GM13977 (cell line): ENCODE measurements at regions not wholly inside any gene's neighbourhood (a gene's known extent, or its start where the extent isn't known, plus 50 kb on each side); places are given as distances from the start of the nearest gene placed in this dataset.

Experiments
- DNase-seq: peaks from one replicate; pipeline ENCODE4 v3.0.0; 2012; ENCODE audit warnings: low spot score
- CTCF ChIP-seq: IDR thresholded peaks from 2 replicates; pipeline ENCODE4 v1.5.1; 2012; ENCODE audit warnings: mild to moderate bottlenecking, control low read depth; ENCODE audit not compliant: insufficient read depth; ENCODE audit errors: extremely low read depth, missing control alignments
- in situ Hi-C: fragments of 300-500 bp; cut with MboI; formaldehyde crosslinking; loops from one replicate; pipeline ENCODE4 v1.12.0; 2022; ENCODE audit warnings: low sequenced_read_pairs, low pct_unique_long_range_greater_than_20kb, mixed read lengths, inconsistent platforms; ENCODE audit not compliant: unreplicated experiment

DNA sequence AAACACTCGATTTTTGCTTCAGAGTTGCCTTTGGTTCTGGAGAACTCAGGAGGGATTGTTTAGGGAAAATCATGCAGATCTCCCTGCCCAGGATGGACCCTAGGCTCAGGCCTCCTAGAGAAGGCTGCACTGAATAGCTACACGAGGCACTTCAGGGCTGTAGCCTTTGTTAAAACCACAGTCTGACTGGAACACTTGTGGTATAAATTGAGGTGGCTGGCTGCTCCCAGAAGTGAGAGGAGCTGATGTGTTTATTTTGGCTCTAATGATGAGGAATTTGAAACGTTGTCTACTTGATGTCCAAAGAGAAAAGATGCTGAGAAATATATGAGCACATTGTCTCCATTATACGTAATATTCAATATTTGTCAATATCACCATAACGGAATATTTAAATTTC is 762.1 kb upstream of the ARGLU1 start:
- in situ Hi-C loops: no loop called here
- DNase-seq: no peak
- no peak for TF ChIP-seq CTCF

GRCh38 chr13:107324416-107325204 is 756.7 kb upstream of the ARGLU1 start:
- in situ Hi-C loops: no loop called here

GRCh38 chr13:107322228-107322627 is 754.3 kb upstream of the ARGLU1 start:
- no peak for TF ChIP-seq CTCF
- DNase-seq: no peak
- in situ Hi-C loops: no loop called here

More at GRCh38 chr13:107324416-107325204, 756.7 kb upstream of the ARGLU1 start:
- no peak for DNase-seq
- TF ChIP-seq CTCF: no peak

DNA sequence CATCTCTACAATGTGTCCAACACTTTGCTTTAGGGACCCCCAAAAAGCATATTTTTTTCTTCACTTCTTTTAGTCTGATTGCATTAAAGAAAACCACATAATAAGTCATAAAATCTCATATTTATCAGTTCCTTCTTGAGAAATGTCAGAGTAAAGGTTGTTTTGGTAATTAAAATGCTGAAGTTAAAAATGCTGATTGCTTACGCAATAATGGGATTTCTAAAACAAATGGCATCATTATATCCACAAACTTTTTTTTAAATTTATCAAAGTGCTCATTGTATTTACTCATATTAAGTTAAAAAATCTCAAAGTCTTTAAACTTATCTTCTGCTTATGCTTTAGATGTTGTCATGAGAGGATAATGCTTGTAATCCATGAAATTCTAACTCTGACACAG is 737.2 kb upstream of the ARGLU1 start:
- in situ Hi-C loops: no loop called here
- no peak for TF ChIP-seq CTCF
- DNase-seq: no peak

DNA sequence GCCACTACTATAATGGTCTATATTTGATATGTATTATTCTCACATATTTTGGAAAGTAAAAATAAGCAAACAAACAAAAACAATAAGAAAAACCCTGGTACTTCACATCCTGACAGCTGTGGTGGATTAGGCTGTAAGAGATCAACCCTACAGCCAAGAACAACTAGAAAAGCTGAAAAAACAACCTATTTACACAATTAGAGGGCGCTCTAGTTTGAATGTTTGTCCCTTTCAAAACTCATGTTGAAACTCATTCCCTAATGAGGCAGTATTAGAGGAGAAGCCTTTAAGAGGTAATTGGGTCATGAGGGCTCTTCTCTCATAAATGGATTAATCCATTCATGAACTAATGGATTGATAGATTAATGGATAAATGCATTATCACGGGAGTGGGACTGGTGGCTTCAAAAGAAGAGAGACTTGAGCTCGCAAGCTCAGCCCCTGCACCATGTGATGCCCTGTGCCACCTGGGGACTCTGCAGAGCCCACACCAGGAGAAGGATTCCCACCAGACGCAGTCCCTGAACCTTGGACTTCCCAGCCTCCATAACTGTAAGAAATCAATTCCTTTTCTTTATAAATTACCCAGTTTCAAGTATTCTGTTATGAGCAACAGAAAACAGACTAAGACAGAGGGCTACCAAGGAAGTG is 733.9 kb upstream of the ARGLU1 start:
- DNase-seq: no peak

DNA sequence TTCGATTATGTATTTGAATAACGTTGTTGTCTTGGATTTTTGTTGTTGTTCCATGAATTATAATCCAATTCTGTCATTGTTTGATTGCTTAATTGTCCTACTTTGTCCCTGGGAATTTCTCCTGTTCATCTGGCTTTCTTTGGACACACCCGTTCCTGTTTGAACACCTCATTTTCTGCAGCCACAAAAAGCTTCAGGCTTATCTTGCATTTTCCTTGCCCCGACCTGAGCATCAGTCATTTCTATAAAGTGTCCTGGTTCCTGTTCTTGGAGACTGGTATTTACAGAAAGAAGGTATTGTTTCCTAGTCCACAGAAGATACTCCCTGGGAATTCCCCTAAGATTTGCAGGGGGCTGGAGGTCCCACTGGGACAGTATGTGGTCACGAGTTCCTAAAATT is 731.8 kb upstream of the ARGLU1 start:
- in situ Hi-C loops: no loop called here
- DNase-seq: no peak
- no peak for TF ChIP-seq CTCF

More for the DNA sequence above, 733.9 kb upstream of the ARGLU1 start:
- TF ChIP-seq CTCF: no peak
- in situ Hi-C loops: no loop called here
